T-helper 9 cell (primary cell): ENCODE measurements at regions not wholly inside any gene's neighbourhood (a gene's known extent, or its start where the extent isn't known, plus 50 kb on each side); places are given as distances from the start of the nearest gene placed in this dataset.

ENCODE experiments used
- DNase-seq: peaks from one replicate; pipeline ENCODE4 v3.0.0-alpha.2; 2020

- DNase-seq = no peak
These were observed 285.7 kb downstream of the ZEB1 start for GRCh38 chr10:31604646-31605170.

GRCh38 chr10:31604096-31604495 is 285.1 kb downstream of the ZEB1 start:
- no peak for DNase-seq

- peak; percentile 38 for DNase-seq
These were observed 284.4 kb downstream of the ZEB1 start for GRCh38 chr10:31603235-31604087.

- DNase-seq = no peak
These were observed 283.7 kb downstream of the ZEB1 start for GRCh38 chr10:31602541-31603234.

GRCh38 chr10:31601136-31601535 is 282.1 kb downstream of the ZEB1 start:
- DNase-seq = no peak

GRCh38 chr10:31599626-31600504 is 280.8 kb downstream of the ZEB1 start:
- no peak for DNase-seq

GRCh38 chr10:31596765-31597164 is 277.7 kb downstream of the ZEB1 start:
- DNase-seq = no peak

- DNase-seq = no peak
These were observed 277.0 kb downstream of the ZEB1 start for GRCh38 chr10:31595992-31596391.

GRCh38 chr10:31594347-31594873 is 275.4 kb downstream of the ZEB1 start:
- no peak for DNase-seq

- no peak for DNase-seq
These were observed 274.1 kb downstream of the ZEB1 start for GRCh38 chr10:31593124-31593523.

- no peak for DNase-seq
These were observed 272.6 kb downstream of the ZEB1 start for GRCh38 chr10:31591569-31591968.

- DNase-seq = no peak
These were observed 271.2 kb downstream of the ZEB1 start for GRCh38 chr10:31590023-31590800.

GRCh38 chr10:31587691-31588090 is 268.7 kb downstream of the ZEB1 start:
- DNase-seq = no peak

GRCh38 chr10:31586723-31587638 is 268.0 kb downstream of the ZEB1 start:
- no peak for DNase-seq

- no peak for DNase-seq
These were observed 265.9 kb downstream of the ZEB1 start for GRCh38 chr10:31584876-31585275.

- DNase-seq = no peak
These were observed 265.1 kb downstream of the ZEB1 start for GRCh38 chr10:31584098-31584631.

GRCh38 chr10:31583293-31583692 is 264.3 kb downstream of the ZEB1 start:
- DNase-seq = no peak

- DNase-seq = no peak
These were observed 263.5 kb downstream of the ZEB1 start for GRCh38 chr10:31582365-31583052.

- DNase-seq = no peak
These were observed 262.8 kb downstream of the ZEB1 start for GRCh38 chr10:31581741-31582323.
